ENCODE measurements at regions not wholly inside any gene's neighbourhood (a gene's known extent, or its start where the extent isn't known, plus 50 kb on each side); places are given as distances from the start of the nearest gene placed in this dataset.

DNA sequence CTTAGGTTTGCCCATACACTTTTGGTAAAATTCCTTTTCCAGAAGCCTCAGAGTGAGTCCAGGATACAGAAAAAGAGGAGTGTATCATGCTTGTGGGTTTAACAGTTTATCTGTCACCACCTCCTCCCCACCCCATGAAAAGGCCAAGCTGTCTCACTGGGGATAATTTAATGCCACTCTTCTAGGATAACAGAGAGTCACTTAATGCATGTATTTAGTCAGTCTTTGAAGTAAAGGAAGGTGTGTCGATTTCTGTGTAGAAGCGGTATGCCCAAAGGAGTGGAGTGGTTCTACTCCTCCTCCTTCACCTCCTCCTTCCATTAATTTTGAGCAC lies 116.4 kb downstream of the QPCT start:
- TF ChIP-seq, protein P1, sequence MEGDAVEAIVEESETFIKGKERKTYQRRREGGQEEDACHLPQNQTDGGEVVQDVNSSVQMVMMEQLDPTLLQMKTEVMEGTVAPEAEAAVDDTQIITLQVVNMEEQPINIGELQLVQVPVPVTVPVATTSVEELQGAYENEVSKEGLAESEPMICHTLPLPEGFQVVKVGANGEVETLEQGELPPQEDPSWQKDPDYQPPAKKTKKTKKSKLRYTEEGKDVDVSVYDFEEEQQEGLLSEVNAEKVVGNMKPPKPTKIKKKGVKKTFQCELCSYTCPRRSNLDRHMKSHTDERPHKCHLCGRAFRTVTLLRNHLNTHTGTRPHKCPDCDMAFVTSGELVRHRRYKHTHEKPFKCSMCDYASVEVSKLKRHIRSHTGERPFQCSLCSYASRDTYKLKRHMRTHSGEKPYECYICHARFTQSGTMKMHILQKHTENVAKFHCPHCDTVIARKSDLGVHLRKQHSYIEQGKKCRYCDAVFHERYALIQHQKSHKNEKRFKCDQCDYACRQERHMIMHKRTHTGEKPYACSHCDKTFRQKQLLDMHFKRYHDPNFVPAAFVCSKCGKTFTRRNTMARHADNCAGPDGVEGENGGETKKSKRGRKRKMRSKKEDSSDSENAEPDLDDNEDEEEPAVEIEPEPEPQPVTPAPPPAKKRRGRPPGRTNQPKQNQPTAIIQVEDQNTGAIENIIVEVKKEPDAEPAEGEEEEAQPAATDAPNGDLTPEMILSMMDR (IDR thresholded peaks at IDR 0.05; ENCODE audit: poor library complexity): no peak
- TF ChIP-seq EZH2phosphoT487 (IDR thresholded peaks at IDR 0.05; ENCODE audit: low read depth, severe bottlenecking, unreplicated experiment) (no peak), EZH2 (IDR thresholded peaks at IDR 0.05; ENCODE audit: borderline replicate concordance) (no peak)
